ENCODE measurements at regions not wholly inside any gene's neighbourhood (a gene's known extent, or its start where the extent isn't known, plus 50 kb on each side); places are given as distances from the start of the nearest gene placed in this dataset.

DNA sequence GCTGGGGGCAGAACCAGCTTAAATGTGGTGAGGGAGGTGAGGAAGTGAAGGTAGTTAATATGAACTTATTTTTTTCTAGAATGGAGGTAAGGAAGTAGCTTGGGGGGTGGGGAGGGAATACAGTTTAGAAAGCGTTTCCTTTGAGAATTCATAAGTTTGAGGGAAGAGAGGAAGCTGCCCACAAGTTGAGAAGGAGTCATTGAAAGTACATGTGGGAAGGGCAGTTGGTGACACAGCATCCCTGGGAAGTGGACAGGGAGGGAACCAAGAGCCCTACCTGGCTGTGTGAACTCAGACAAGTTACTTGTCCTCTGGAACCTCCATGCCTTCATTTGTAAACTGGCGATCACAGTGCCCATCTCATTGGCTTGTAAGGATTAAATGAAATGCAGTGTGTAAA, 125.9 kb upstream of the SPON1 start:
- no peak for DNase-seq
- intact Hi-C loops (cut with micrococcal nuclease): no loop called here
- no peaks in the 10 kb centered on the region for H3K27me3 Mint-ChIP-seq
- no peak overlapping the region for H3K27ac Mint-ChIP-seq
- ChIA-PET CTCF (interaction anchor here (2.0 kb wide), 1 partner anchor 9 kb away, joined by 8 read pairs; no protein-coding TSS in a partner anchor), POLR2A (no interaction called here)
- no peaks in the 10 kb centered on the region for H3K9me3 Mint-ChIP-seq
- H3K4me3 Mint-ChIP-seq: no peak overlapping the region
- no peak for TF ChIP-seq CTCF (IDR thresholded peaks at IDR 0.05)
- ATAC-seq: no peak
- H3K4me1 Mint-ChIP-seq (ENCODE audit: low read depth): peaks cover 4% of the 10 kb centered on the region
- H3K36me3 Mint-ChIP-seq (ENCODE audit: low read depth): no peaks in the 10 kb centered on the region

- ATAC-seq (peak; percentile 60), DNase-seq (no peak)
- no peaks in the 10 kb centered on the region for H3K27me3 Mint-ChIP-seq
- no peaks in the 10 kb centered on the region for H3K36me3 Mint-ChIP-seq (ENCODE audit: low read depth)
- H3K4me1 Mint-ChIP-seq (ENCODE audit: low read depth): peaks cover 4% of the 10 kb centered on the region
- no peaks in the 10 kb centered on the region for H3K9me3 Mint-ChIP-seq
- H3K4me3 Mint-ChIP-seq: no peak overlapping the region
- TF ChIP-seq CTCF (IDR thresholded peaks at IDR 0.05): no peak
- POLR2A ChIA-PET: no interaction called here
- intact Hi-C loops (cut with micrococcal nuclease): no loop called here
- no peak overlapping the region for H3K27ac Mint-ChIP-seq
- CTCF ChIA-PET: no interaction called here
Measured at GRCh38 chr11:13837286-13837685, 125.2 kb upstream of the SPON1 start.

GRCh38 chr11:13841393-13841792, 121.1 kb upstream of the SPON1 start:
- intact Hi-C loops (cut with micrococcal nuclease): no loop called here
- no peak overlapping the region for H3K27ac Mint-ChIP-seq
- no peak for ATAC-seq
- no peak for DNase-seq
- ChIA-PET POLR2A (no interaction called here), CTCF (no interaction called here)
- H3K4me1 Mint-ChIP-seq (ENCODE audit: low read depth): peaks cover 4% of the 10 kb centered on the region
- no peak for TF ChIP-seq CTCF (IDR thresholded peaks at IDR 0.05)
- H3K9me3 Mint-ChIP-seq: no peaks in the 10 kb centered on the region
- no peaks in the 10 kb centered on the region for H3K27me3 Mint-ChIP-seq
- H3K4me3 Mint-ChIP-seq: no peak overlapping the region
- H3K36me3 Mint-ChIP-seq (ENCODE audit: low read depth): no peaks in the 10 kb centered on the region

DNA sequence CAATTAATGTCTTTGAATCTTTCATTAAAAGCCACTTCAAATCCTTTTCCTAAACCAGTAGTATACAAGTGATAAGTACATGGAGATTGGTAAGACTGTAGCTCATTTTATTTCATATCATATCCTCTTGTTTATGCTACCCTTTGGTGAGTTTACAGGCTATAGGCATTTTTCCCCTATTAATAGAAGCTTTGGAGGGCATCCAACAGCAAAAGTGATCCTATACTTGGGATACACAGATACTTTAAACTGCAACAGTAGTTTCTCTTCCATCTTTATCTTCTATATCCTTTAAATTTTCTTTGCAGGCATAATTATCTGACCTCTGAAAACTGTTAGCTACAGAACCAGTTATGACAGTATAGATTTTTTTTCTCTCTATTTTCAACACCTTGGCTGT, 114.5 kb upstream of the SPON1 start:
- Mint-ChIP-seq H3K27me3 (no peaks in the 10 kb centered on the region), H3K9me3 (no peaks in the 10 kb centered on the region), H3K27ac (no peak overlapping the region), H3K36me3 (ENCODE audit: low read depth) (no peaks in the 10 kb centered on the region), H3K4me1 (ENCODE audit: low read depth) (peaks cover 12% of the 10 kb centered on the region), H3K4me3 (no peak overlapping the region)
- ChIA-PET CTCF (no interaction called here), POLR2A (no interaction called here)
- no peak for TF ChIP-seq CTCF (IDR thresholded peaks at IDR 0.05)
- ATAC-seq (no peak), DNase-seq (no peak)
- intact Hi-C loops (cut with micrococcal nuclease): no loop called here

- POLR2A ChIA-PET: interaction anchor here (1.1 to 1.5 kb wide), 2 partner anchors 19 to 23 kb away, joined by 3 read pairs; no protein-coding TSS in a partner anchor
Measured at GRCh38 chr11:13850231-13851005, 112.1 kb upstream of the SPON1 start.

More at GRCh38 chr11:13850231-13851005, 112.1 kb upstream of the SPON1 start:
- no peaks in the 10 kb centered on the region for H3K9me3 Mint-ChIP-seq
- no peak for ATAC-seq
- no peak overlapping the region for H3K27ac Mint-ChIP-seq
- DNase-seq: no peak
- CTCF ChIA-PET: interaction anchor here (1.2 to 1.5 kb wide), 2 partner anchors 12 to 83 kb away, joined by 3 read pairs; no protein-coding TSS in a partner anchor
- no peaks in the 10 kb centered on the region for H3K27me3 Mint-ChIP-seq
- no peaks in the 10 kb centered on the region for H3K36me3 Mint-ChIP-seq (ENCODE audit: low read depth)
- no peak overlapping the region for H3K4me3 Mint-ChIP-seq
- no peak for TF ChIP-seq CTCF (IDR thresholded peaks at IDR 0.05)
- intact Hi-C loops (cut with micrococcal nuclease): no loop called here
- peaks cover 12% of the 10 kb centered on the region for H3K4me1 Mint-ChIP-seq (ENCODE audit: low read depth)
